ENCODE measurements at regions not wholly inside any gene's neighbourhood (a gene's known extent, or its start where the extent isn't known, plus 50 kb on each side); places are given as distances from the start of the nearest gene placed in this dataset.
"Not testable (repeated sequence)": the region's sequence is repeated elsewhere in the genome, so short reads cannot be mapped to it uniquely, and the experiment has no call there.

- no peaks in the 10 kb centered on the region for H3K79me2 ChIP-seq (ENCODE audit: low read length)
- no peaks in the 10 kb centered on the region for H3K36me3 ChIP-seq (replicated peaks; ENCODE audit: insufficient read depth, low read length)
- H3K9me3 ChIP-seq (replicated peaks; ENCODE audit: insufficient read depth, low read length): no peaks in the 10 kb centered on the region
- H3K9me2 ChIP-seq (replicated peaks; ENCODE audit: insufficient read depth, low read length): no peaks in the 10 kb centered on the region
- no peak overlapping the region for H3K4me2 ChIP-seq (ENCODE audit: low read depth, low read length)
- TF ChIP-seq EZH2 (optimal IDR thresholded peaks at IDR 0.05; ENCODE audit: low read depth, low read length) (no peak), CTCF (IDR thresholded peaks at IDR 0.05; ENCODE audit: low read length) (no peak), EZH2phosphoT487 (IDR thresholded peaks at IDR 0.05; ENCODE audit: low read length) (no peak)
- no peak overlapping the region for H2AFZ ChIP-seq (ENCODE audit: low read length)
- H3K4me3 ChIP-seq (ENCODE audit: low read length): no peak overlapping the region
- H3F3A ChIP-seq (ENCODE audit: insufficient read depth, low read length): no peaks in the 10 kb centered on the region
- H3K27me3 ChIP-seq (replicated peaks; ENCODE audit: insufficient read depth, low read length): no peaks in the 10 kb centered on the region
- DNase-seq: no peak
- H3K27ac ChIP-seq (ENCODE audit: low read length): no peak overlapping the region
- no peak overlapping the region for H3K9ac ChIP-seq (ENCODE audit: low read length)
- H4K20me1 ChIP-seq (ENCODE audit: insufficient read depth, low read length): no peaks in the 10 kb centered on the region
- H3K4me1 ChIP-seq (ENCODE audit: low read length): no peaks in the 10 kb centered on the region
These were observed 155.3 kb downstream of the RGS9 start for GRCh38 chr17:65292430-65292829.

- H3K9ac ChIP-seq (ENCODE audit: low read length); H3K4me3 ChIP-seq (ENCODE audit: low read length); H2AFZ ChIP-seq (ENCODE audit: low read length); DNase-seq; H4K20me1 ChIP-seq (ENCODE audit: insufficient read depth, low read length); H3K27me3 ChIP-seq (replicated peaks; ENCODE audit: insufficient read depth, low read length); H3K79me2 ChIP-seq (ENCODE audit: low read length); H3K9me3 ChIP-seq (replicated peaks; ENCODE audit: insufficient read depth, low read length); H3K36me3 ChIP-seq (replicated peaks; ENCODE audit: insufficient read depth, low read length); H3K27ac ChIP-seq (ENCODE audit: low read length); H3K4me2 ChIP-seq (ENCODE audit: low read depth, low read length); H3K4me1 ChIP-seq (ENCODE audit: low read length); H3F3A ChIP-seq (ENCODE audit: insufficient read depth, low read length); H3K9me2 ChIP-seq (replicated peaks; ENCODE audit: insufficient read depth, low read length): not testable (repeated sequence)
These were observed 154.1 kb downstream of the RGS9 start for GRCh38 chr17:65291301-65291700.

- Histone ChIP-seq H3K9me2 (replicated peaks; ENCODE audit: insufficient read depth, low read length) (no peaks in the 10 kb centered on the region), H3K79me2 (ENCODE audit: low read length) (no peaks in the 10 kb centered on the region), H3K4me2 (ENCODE audit: low read depth, low read length) (no peak overlapping the region), H3K27me3 (replicated peaks; ENCODE audit: insufficient read depth, low read length) (no peaks in the 10 kb centered on the region), H3K9me3 (replicated peaks; ENCODE audit: insufficient read depth, low read length) (no peaks in the 10 kb centered on the region), H3K9ac (ENCODE audit: low read length) (no peak overlapping the region), H3K36me3 (replicated peaks; ENCODE audit: insufficient read depth, low read length) (no peaks in the 10 kb centered on the region), H3K4me1 (ENCODE audit: low read length) (no peaks in the 10 kb centered on the region), H2AFZ (ENCODE audit: low read length) (no peak overlapping the region), H3K4me3 (ENCODE audit: low read length) (no peak overlapping the region), H4K20me1 (ENCODE audit: insufficient read depth, low read length) (no peaks in the 10 kb centered on the region), H3F3A (ENCODE audit: insufficient read depth, low read length) (no peaks in the 10 kb centered on the region), H3K27ac (ENCODE audit: low read length) (no peak overlapping the region)
- TF ChIP-seq EZH2phosphoT487 (IDR thresholded peaks at IDR 0.05; ENCODE audit: low read length) (no peak), EZH2 (optimal IDR thresholded peaks at IDR 0.05; ENCODE audit: low read depth, low read length) (no peak), CTCF (IDR thresholded peaks at IDR 0.05; ENCODE audit: low read length) (no peak)
- DNase-seq: no peak
These were observed 153.4 kb downstream of the RGS9 start for GRCh38 chr17:65290616-65291015.

- Histone ChIP-seq H3K4me2 (ENCODE audit: low read depth, low read length) (no peak overlapping the region), H3K9ac (ENCODE audit: low read length) (no peak overlapping the region), H3K4me3 (ENCODE audit: low read length) (no peak overlapping the region), H3K27me3 (replicated peaks; ENCODE audit: insufficient read depth, low read length) (no peaks in the 10 kb centered on the region), H4K20me1 (ENCODE audit: insufficient read depth, low read length) (no peaks in the 10 kb centered on the region), H3K27ac (ENCODE audit: low read length) (no peak overlapping the region), H3K9me3 (replicated peaks; ENCODE audit: insufficient read depth, low read length) (no peaks in the 10 kb centered on the region), H2AFZ (ENCODE audit: low read length) (no peak overlapping the region), H3K79me2 (ENCODE audit: low read length) (no peaks in the 10 kb centered on the region), H3K4me1 (ENCODE audit: low read length) (no peaks in the 10 kb centered on the region), H3K36me3 (replicated peaks; ENCODE audit: insufficient read depth, low read length) (no peaks in the 10 kb centered on the region), H3K9me2 (replicated peaks; ENCODE audit: insufficient read depth, low read length) (no peaks in the 10 kb centered on the region), H3F3A (ENCODE audit: insufficient read depth, low read length) (no peaks in the 10 kb centered on the region)
- no peak for DNase-seq
- TF ChIP-seq CTCF (IDR thresholded peaks at IDR 0.05; ENCODE audit: low read length): no peak
These were observed 152.9 kb downstream of the RGS9 start for GRCh38 chr17:65290056-65290455.
